C4-2B (cell line): ENCODE measurements at regions not wholly inside any gene's neighbourhood (a gene's known extent, or its start where the extent isn't known, plus 50 kb on each side); places are given as distances from the start of the nearest gene placed in this dataset.

Experiments
- ZFX ChIP-seq: fragments of 450-650 bp; IDR thresholded peaks from 2 replicates; pipeline ENCODE4 v1.6.1; 2017
- TF ChIP-seq, protein P1 (sequence below): fragments of 450-650 bp; conservative IDR thresholded peaks from 2 replicates; pipeline ENCODE4 v1.5.1; 2017; ENCODE audit warnings: mild to moderate bottlenecking

DNA sequence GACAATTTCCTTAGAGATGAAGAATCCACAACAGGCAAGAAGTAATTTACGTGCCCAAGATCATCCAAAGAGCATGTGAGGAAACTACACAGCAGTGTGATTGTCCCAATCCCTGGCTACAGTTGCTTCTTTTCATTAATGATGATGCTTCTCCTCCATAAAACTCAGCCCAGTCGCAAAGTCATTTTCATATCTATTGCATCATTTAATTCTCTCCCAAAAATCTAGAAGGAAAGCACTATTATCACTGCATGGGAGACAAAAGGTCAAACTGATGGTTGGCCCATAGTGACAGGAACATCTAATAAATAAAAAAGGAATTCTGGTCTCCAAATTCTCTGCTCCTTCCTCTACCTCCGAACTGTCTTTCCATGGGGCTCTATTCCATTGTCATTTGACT lies 103.5 kb upstream of the SERP2 start:
- TF ChIP-seq, protein P1, sequence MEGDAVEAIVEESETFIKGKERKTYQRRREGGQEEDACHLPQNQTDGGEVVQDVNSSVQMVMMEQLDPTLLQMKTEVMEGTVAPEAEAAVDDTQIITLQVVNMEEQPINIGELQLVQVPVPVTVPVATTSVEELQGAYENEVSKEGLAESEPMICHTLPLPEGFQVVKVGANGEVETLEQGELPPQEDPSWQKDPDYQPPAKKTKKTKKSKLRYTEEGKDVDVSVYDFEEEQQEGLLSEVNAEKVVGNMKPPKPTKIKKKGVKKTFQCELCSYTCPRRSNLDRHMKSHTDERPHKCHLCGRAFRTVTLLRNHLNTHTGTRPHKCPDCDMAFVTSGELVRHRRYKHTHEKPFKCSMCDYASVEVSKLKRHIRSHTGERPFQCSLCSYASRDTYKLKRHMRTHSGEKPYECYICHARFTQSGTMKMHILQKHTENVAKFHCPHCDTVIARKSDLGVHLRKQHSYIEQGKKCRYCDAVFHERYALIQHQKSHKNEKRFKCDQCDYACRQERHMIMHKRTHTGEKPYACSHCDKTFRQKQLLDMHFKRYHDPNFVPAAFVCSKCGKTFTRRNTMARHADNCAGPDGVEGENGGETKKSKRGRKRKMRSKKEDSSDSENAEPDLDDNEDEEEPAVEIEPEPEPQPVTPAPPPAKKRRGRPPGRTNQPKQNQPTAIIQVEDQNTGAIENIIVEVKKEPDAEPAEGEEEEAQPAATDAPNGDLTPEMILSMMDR, result no peak
- no peak for TF ChIP-seq ZFX
